Caco-2 (cell line): ENCODE measurements at regions not wholly inside any gene's neighbourhood (a gene's known extent, or its start where the extent isn't known, plus 50 kb on each side); places are given as distances from the start of the nearest gene placed in this dataset.

Experiments
- BruUV-seq: library from RNA; stranded (reverse); fragments of 400-500 nt; replicated peaks from 2 replicates; lab custom pipeline; 2021; lab: Mats Ljungman, UMichigan
- CTCF ChIA-PET: fragments of 300-600 bp; sonication (Branson Sonifier 250); formaldehyde crosslinking; loops from one replicate; lab custom pipeline; 2022; ENCODE audit warnings: antibody characterized with exemption; lab: Charles Lee
- POLR2A ChIA-PET: fragments of 300-600 bp; sonication (Branson Sonifier 250); formaldehyde crosslinking; loops from one replicate; lab custom pipeline; 2022; ENCODE audit warnings: antibody characterized with exemption; lab: Charles Lee
- DNase-seq, 2 experiments: peaks; one replicate each; pipeline versions ENCODE4 v3.0.0 to v3.0.0-alpha.2; 2020 to 2022
- H3K27me3 ChIP-seq: replicated peaks from 2 replicates; pipeline ENCODE4 v1.6.0; 2011; ENCODE audit warnings: low read length; ENCODE audit not compliant: control insufficient read depth, insufficient read depth
- H3K36me3 ChIP-seq: 2 replicates; pipeline ENCODE4 v1.5.1; 2011; ENCODE audit warnings: low read length; ENCODE audit not compliant: control insufficient read depth, insufficient read depth
- H3K4me1 ChIP-seq: fragments of 250-450 bp; sonication (Bioruptor Pico); 2 replicates; pipeline ENCODE4 v1.5.1; 2020; ENCODE audit warnings: mild to moderate bottlenecking
- H3K4me3 ChIP-seq: 2 replicates; pipeline ENCODE4 v1.5.1; 2011; ENCODE audit warnings: low read depth, mild to moderate bottlenecking, control low read depth, low read length
- H3K9me3 ChIP-seq: fragments of 250-450 bp; sonication (Bioruptor Pico); 2 replicates; pipeline ENCODE4 v1.5.1; 2020; ENCODE audit warnings: mild to moderate bottlenecking, moderate library complexity
- H3K27ac Mint-ChIP-seq: one replicate; pipeline ENCODE4 v1.8.0; 2022; ENCODE audit warnings: mixed read lengths; ENCODE audit not compliant: unreplicated experiment
- H3K27me3 Mint-ChIP-seq: one replicate; pipeline ENCODE4 v1.8.0; 2022; ENCODE audit warnings: mixed read lengths; ENCODE audit not compliant: insufficient read depth, unreplicated experiment
- H3K36me3 Mint-ChIP-seq: one replicate; pipeline ENCODE4 v1.8.0; 2022; ENCODE audit warnings: mild to moderate bottlenecking, mixed read lengths; ENCODE audit not compliant: insufficient read depth, unreplicated experiment
- H3K4me1 Mint-ChIP-seq: one replicate; pipeline ENCODE4 v1.8.0; 2022; ENCODE audit warnings: low read depth, mixed read lengths; ENCODE audit not compliant: unreplicated experiment
- H3K4me3 Mint-ChIP-seq: one replicate; pipeline ENCODE4 v1.8.0; 2022; ENCODE audit warnings: mild to moderate bottlenecking, moderate library complexity, mixed read lengths; ENCODE audit not compliant: unreplicated experiment
- H3K9me3 Mint-ChIP-seq: one replicate; pipeline ENCODE4 v1.8.0; 2022; ENCODE audit warnings: mixed read lengths; ENCODE audit not compliant: unreplicated experiment
- intact Hi-C: fragments of 100-400 bp; cut with micrococcal nuclease; formaldehyde crosslinking; loops from one replicate; pipeline ENCODE4 v1.10.0; 2022; ENCODE audit not compliant: unreplicated experiment
- TF ChIP-seq, protein P1 (sequence below), 2 experiments: fragments of 200-600 bp in 1 of 2; IDR thresholded peaks; 1 replicate in 1 of 2; 2 replicates in 1 of 2; pipeline versions ENCODE4 v1.5.1 to v1.8.0; 2011 to 2022; ENCODE audit warnings: antibody characterized with exemption in 1 of 2, control low read depth in 1 of 2, inconsistent platforms in 1 of 2, low read depth in 1 of 2, low read length in 1 of 2, mild to moderate bottlenecking in 1 of 2, moderate library complexity in 1 of 2; ENCODE audit not compliant: insufficient read depth in 1 of 2, severe bottlenecking in 1 of 2, unreplicated experiment in 1 of 2

DNA sequence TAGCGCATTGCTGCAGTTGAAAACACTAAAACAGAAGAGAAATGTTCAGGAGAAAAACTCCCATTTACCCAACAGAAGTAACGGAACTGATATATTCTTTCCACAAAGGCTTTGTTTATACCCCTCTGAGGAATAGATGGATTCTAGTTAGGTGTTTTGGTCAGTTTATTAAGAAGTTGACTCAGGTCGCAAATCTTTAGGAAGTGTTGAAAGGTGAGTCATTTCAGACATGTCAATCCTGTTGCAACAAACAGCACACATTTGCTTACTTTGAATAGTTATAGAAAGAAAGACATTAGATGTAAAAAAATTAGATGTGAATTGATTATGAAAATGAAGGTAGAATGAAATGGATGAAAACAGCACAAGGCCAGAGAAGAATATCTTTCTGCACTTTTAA, 941.0 kb downstream of the KCNJ2 start:
- no peak overlapping the region for H3K27ac Mint-ChIP-seq

DNA sequence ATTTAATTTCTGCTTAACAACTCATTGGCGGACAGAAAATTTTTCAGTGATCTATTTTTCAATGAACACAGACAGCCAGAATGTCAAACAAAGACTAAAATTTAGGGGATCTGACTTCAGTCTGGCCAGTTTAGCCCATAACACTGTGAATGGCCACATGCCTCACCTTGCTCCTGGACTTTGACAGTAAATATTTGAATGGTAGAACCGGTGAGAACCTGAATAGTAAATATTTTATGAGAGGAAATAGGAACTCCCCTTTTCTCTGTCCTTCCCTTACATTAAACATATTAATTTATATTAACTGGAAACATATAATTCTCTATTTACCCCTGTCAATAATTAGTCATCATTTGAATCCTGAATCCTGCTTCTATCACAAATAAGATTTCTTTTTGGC, 942.1 kb downstream of the KCNJ2 start:
- Mint-ChIP-seq H3K36me3 (no peaks in the 10 kb centered on the region), H3K27ac (no peak overlapping the region), H3K27me3 (peaks cover 2% of the 10 kb centered on the region), H3K4me3 (no peak overlapping the region), H3K9me3 (no peaks in the 10 kb centered on the region), H3K4me1 (no peaks in the 10 kb centered on the region)
- ChIA-PET CTCF (no interaction called here), POLR2A (no interaction called here)
- TF ChIP-seq, protein P1, sequence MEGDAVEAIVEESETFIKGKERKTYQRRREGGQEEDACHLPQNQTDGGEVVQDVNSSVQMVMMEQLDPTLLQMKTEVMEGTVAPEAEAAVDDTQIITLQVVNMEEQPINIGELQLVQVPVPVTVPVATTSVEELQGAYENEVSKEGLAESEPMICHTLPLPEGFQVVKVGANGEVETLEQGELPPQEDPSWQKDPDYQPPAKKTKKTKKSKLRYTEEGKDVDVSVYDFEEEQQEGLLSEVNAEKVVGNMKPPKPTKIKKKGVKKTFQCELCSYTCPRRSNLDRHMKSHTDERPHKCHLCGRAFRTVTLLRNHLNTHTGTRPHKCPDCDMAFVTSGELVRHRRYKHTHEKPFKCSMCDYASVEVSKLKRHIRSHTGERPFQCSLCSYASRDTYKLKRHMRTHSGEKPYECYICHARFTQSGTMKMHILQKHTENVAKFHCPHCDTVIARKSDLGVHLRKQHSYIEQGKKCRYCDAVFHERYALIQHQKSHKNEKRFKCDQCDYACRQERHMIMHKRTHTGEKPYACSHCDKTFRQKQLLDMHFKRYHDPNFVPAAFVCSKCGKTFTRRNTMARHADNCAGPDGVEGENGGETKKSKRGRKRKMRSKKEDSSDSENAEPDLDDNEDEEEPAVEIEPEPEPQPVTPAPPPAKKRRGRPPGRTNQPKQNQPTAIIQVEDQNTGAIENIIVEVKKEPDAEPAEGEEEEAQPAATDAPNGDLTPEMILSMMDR (IDR thresholded peaks at IDR 0.05; ENCODE audit: insufficient read depth in 1 of 2, low read depth in 1 of 2, low read length in 1 of 2, severe bottlenecking in 1 of 2, unreplicated experiment in 1 of 2) = no peak
- intact Hi-C loops = no loop called here
- H3K4me1 ChIP-seq = peaks cover 5% of the 10 kb centered on the region; the same call in 1 of the 2 replicates
- DNase-seq = peak in 1 of 2 experiments; percentile 3
- H3K27me3 ChIP-seq = no peaks in the 10 kb centered on the region
- no peaks in the 10 kb centered on the region for H3K36me3 ChIP-seq
- no peak overlapping the region for H3K4me3 ChIP-seq
- BruUV-seq = no TSS peak
- no peaks in the 10 kb centered on the region for H3K9me3 ChIP-seq

More for the DNA sequence above, 941.0 kb downstream of the KCNJ2 start:
- Histone ChIP-seq H3K4me3 (no peak overlapping the region), H3K27me3 (no peaks in the 10 kb centered on the region), H3K9me3 (no peaks in the 10 kb centered on the region), H3K4me1 (peaks cover 5% of the 10 kb centered on the region; the same call in 1 of the 2 replicates), H3K36me3 (no peaks in the 10 kb centered on the region)
- intact Hi-C loops = no loop called here
- ChIA-PET POLR2A (no interaction called here), CTCF (no interaction called here)
- DNase-seq = no peak
- Mint-ChIP-seq H3K27me3 (no peaks in the 10 kb centered on the region), H3K4me1 (no peaks in the 10 kb centered on the region), H3K36me3 (no peaks in the 10 kb centered on the region), H3K9me3 (no peaks in the 10 kb centered on the region), H3K4me3 (no peak overlapping the region)
- TF ChIP-seq, protein P1 (IDR thresholded peaks at IDR 0.05; ENCODE audit: insufficient read depth in 1 of 2, low read depth in 1 of 2, low read length in 1 of 2, severe bottlenecking in 1 of 2, unreplicated experiment in 1 of 2) = no peak
- BruUV-seq = no TSS peak

- ChIA-PET CTCF (no interaction called here), POLR2A (no interaction called here)
- Mint-ChIP-seq H3K27me3 (peaks cover 2% of the 10 kb centered on the region), H3K9me3 (no peaks in the 10 kb centered on the region), H3K4me3 (no peak overlapping the region), H3K4me1 (no peaks in the 10 kb centered on the region), H3K36me3 (no peaks in the 10 kb centered on the region), H3K27ac (no peak overlapping the region)
- H3K4me1 ChIP-seq = peaks cover 5% of the 10 kb centered on the region; the same call in 1 of the 2 replicates
- intact Hi-C loops = no loop called here
- H3K9me3 ChIP-seq = no peaks in the 10 kb centered on the region
- no peak overlapping the region for H3K4me3 ChIP-seq
- TF ChIP-seq, protein P1 (IDR thresholded peaks at IDR 0.05; ENCODE audit: insufficient read depth in 1 of 2, low read depth in 1 of 2, low read length in 1 of 2, severe bottlenecking in 1 of 2, unreplicated experiment in 1 of 2) = no peak
- no peaks in the 10 kb centered on the region for H3K36me3 ChIP-seq
- no peaks in the 10 kb centered on the region for H3K27me3 ChIP-seq
- BruUV-seq = no TSS peak
- DNase-seq = no peak
Observed at GRCh38 chr17:71111934-71112333, 942.6 kb downstream of the KCNJ2 start.
